ENCODE measurements at regions not wholly inside any gene's neighbourhood (a gene's known extent, or its start where the extent isn't known, plus 50 kb on each side); places are given as distances from the start of the nearest gene placed in this dataset.
"Not testable (repeated sequence)": the region's sequence is repeated elsewhere in the genome, so short reads cannot be mapped to it uniquely, and the experiment has no call there.

- DNase-seq, result no peak
Measured at GRCh38 chr7:50251765-50252164, 52.8 kb upstream of the IKZF1 start.

DNA sequence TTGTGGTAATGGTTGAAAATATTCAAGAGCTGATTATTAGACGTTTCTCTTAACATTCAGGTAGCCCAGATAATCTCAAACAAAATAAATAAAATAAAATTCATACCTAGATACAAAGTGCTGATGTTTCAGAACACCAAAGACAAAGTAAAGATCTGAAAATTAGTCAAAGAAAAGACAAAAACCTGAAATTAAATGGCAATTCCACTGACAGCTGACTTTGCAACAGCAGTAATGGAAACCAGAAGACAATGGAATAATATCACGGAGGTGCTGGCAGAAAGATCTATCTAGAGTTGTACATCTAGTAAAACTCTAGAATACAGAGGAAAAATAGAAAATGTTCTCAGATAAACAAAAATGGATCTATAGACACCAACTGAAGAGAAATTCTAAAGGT lies 58.0 kb upstream of the IKZF1 start:
- no peak for DNase-seq

- DNase-seq, result not testable (repeated sequence)
Measured at GRCh38 chr7:50242111-50242510, 62.4 kb upstream of the IKZF1 start.

DNA sequence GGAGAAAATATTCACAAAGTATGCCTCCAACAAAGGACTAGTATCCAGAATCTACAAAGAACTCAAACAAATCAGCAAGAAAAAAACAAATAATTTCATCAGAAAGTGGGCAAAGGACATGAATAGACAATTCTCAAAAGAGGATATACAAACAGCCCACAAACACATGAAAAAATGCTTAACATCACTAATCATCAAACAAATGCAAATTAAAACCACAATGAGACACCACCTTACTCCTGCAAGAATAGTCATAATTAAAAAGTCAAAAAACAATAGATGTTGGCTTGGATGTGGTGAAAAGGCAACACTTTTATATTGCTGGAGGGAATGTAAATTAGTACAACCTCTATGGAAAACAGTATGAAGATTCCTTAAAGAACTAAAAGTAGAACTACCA lies 63.8 kb upstream of the IKZF1 start:
- DNase-seq, result not testable (repeated sequence)

GRCh38 chr7:50229964-50230363 lies 74.6 kb upstream of the IKZF1 start:
- DNase-seq, result peak; percentile 75

DNA sequence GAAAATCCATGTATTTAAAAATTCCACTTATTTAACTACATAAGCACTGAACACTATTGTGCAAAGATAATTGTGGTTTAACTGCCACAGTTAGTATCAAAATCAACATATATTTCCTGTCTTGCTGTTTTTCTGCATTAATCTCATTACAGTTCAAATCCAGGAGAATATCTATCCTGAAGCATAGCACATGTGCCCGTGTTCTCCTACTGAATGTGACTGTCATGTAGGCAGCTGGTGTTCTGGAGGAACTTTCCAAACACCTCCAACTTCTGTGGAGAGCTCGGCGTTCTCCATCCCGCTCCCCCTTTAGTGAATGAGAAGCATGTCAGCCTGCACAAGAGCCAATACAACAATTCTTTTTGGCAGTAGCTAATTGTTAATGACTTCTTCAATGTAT lies 76.4 kb upstream of the IKZF1 start:
- peak; percentile 40 for DNase-seq

GRCh38 chr7:50227726-50228125 lies 76.8 kb upstream of the IKZF1 start:
- DNase-seq, result peak; percentile 59

DNA sequence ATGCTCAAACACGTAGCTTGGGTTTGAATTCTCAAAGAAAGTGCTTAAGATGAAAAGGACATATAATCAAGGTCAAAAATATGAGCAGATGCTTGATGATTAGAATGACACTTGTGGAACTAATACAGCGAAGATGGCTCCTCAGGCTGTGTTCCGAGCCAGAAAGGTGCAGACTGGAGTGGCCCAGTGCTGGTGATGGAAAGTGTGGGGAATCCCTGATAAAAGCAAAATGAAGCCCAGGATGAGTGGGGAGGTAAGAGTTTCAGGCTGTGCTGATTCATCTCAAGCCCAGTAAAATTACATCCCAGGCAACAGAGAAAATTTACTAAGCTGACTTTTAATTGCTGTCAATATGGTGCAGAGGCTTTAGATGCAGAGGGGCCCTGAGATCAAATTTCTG lies 77.8 kb upstream of the IKZF1 start:
- DNase-seq, result no peak

DNA sequence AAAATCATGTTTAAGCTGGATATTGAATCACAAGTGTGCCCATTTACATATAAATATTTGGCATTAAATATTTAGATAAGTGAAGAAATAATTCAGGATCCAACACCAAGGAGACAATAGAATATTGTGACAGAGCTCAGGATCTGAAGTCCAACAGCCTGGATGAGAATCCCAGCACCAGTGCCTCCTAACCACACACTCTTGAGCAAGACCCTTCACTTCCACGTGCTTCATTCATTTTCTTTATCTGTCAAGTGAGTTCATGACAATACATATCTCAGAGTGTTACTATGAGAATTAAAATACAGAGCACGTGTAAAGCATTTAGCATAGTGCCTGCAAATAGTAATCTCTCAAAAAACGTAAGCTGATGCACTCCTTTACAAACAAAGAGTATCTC lies 78.4 kb upstream of the IKZF1 start:
- DNase-seq, result no peak

DNA sequence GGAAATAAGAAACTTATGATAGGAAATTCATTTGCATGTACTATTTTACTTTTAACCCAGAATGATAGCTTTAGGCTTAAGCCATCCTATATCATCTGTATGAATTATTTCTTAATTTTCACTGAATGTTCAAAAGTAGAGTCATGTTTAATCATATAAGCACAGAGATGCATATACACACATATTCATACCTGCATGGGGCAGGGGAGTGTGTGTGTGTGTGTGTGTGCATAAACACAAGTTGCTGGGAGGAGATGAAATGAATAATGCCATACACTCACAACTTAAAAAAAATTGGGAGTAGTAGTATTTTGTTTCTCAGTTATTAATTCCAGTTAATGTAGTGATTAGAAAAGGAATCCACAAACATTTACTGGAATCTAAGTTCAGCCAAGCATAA lies 83.1 kb upstream of the IKZF1 start:
- DNase-seq, result no peak

GRCh38 chr7:50221028-50221427 lies 83.5 kb upstream of the IKZF1 start:
- no peak for DNase-seq

- DNase-seq, result no peak
Measured at GRCh38 chr7:50220273-50220672, 84.2 kb upstream of the IKZF1 start.

DNA sequence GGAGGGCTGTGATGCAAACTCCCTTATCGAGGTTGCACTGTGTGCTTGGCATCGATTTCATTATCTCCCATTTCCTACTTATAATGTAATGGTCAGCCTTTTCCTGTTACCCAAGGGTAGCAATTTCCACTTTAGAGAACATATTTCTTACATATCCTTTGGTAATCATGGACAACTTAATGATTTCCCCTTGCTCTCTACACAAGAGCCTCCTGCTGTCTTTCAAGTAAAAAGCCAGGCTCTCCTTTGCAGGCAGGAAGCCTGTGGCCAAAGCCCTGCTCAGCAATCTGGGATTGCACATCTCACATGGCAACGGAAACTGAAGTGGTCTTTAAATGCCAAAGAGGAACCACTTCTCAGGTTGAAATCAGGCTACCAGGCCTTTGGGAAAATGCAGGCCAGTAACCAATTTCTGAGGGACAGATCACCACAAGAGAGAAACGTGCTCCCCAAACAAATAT lies 86.7 kb upstream of the IKZF1 start:
- DNase-seq, result no peak

DNA sequence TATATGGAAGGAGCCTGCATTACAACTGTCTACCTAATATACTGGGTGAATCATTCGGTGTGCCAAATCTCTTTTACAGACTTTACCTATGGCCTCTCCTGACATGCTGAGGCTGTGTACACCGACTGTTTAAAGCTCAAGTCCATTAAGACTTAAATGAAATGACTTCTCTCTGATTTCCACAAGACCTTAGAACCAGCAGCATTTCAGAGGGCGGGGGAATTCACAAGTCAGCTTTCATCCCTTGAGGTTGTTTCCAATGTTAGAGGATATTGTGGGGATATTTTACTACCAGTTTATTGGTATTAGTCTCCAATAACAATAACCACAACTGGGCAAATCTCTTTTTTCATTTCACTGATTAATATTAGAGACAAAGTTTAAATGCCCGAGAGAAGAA lies 87.1 kb upstream of the IKZF1 start:
- no peak for DNase-seq

GRCh38 chr7:50216626-50217025 lies 87.9 kb upstream of the IKZF1 start:
- no peak for DNase-seq

- peak; percentile 66 for DNase-seq
Measured at GRCh38 chr7:50214771-50215170, 89.7 kb upstream of the IKZF1 start.

GRCh38 chr7:50214126-50214670 lies 90.3 kb upstream of the IKZF1 start:
- DNase-seq, result no peak

- DNase-seq, result no peak
Measured at GRCh38 chr7:50213622-50214017, 90.9 kb upstream of the IKZF1 start.

DNA sequence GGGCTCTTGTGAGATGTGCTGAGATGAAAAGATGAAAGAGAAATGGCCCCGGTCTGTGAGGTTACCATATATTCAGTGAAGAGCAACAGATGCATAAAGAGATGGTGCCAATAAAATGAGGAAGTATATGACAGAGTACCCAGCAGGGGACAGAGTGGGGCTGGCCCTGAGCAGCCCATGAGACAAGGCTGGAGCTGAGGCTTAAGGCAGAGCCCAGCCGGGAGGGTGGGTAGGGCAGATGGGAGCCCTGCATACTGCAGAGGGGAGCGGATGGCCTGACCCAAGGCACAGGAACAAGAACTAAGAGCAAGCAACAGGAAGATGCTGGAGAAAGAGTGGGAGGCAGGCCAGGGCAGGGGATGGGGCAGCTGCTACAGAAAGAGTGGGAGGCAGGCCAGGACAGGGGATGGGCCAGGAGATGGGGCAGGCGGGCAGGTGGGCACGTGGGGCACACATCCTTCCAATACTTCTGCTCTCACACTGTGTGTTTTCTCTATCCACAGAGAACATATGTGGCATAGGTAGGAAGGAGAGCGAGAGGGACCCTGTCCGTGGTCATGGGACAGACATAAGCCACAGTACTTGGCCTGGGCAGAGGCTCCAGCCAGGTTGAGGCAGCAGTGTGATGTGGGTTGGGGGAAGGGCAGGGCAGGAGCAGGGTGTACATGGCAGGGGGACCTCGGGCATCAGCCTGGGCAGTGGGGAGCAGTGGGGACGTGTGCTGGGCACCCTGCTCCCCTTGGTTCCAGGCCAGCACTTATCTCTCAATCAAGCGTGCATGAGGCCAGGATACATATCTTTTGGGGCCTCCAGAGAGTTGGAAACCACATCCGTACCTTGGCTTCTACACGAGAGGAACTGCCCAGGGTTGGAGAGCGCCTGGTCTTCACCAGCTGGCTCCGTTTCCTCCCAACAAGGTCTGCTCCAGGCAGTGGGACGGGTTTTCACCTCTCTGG lies 91.6 kb upstream of the IKZF1 start:
- DNase-seq, result peak; percentile 57

DNA sequence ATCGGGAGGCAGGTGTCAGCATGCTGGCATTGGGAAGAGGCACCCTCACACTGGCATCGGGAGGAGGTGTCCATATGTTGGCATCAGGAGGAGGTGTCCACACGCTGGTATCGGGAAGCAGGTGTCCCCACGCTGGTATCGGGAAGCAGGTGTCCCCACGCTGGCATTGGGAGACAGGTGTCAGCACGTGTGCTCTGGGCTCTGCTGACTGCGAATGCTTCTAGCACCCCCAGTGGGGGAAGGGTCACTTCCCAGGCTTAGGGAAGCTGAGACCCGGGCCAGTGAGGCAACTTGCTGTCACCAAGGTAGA lies 92.5 kb upstream of the IKZF1 start:
- no peak for DNase-seq

- DNase-seq, result no peak
Measured at GRCh38 chr7:50211130-50212015, 93.1 kb upstream of the IKZF1 start.

DNA sequence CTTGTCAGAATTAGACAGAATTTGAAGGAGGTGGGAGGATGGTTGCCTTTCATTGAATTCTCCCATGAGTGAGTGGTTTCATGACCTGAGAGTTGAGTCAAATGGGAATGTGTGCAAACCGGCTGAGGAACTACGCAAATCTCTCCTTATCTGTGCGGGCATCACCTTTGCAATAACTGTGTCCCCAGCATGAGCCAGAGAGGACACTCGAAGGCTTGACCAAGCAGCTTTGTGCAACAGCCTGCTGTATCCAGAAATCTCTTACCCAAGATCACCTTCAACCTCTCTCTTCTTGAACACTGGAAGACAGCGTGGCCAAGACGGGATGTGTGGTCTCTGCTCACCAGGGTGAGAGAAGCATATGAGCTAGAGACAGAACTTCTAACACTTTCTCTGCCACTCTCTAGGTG lies 93.8 kb upstream of the IKZF1 start:
- no peak for DNase-seq

- DNase-seq, result no peak
Measured at GRCh38 chr7:50209461-50210135, 94.9 kb upstream of the IKZF1 start.

Measured in hematopoietic multipotent progenitor cell treated with erythropoietin and hydrocortisone succinate and interleukin-3 and kit ligand, for 8 days (in vitro differentiated cells).